Uterus (tissue), 3 donors: ENCODE measurements at regions not wholly inside any gene's neighbourhood (a gene's known extent, or its start where the extent isn't known, plus 50 kb on each side); places are given as distances from the start of the nearest gene placed in this dataset.

Source experiments
- DNase-seq, 2 donors: peaks; one replicate each; pipeline ENCODE4 v3.0.0-alpha.2; 2019 to 2020
- H3K27ac ChIP-seq, 2 donors: fragments of 200-600 bp; sonication (generic); 1 replicate in 1 of 2; 2 replicates in 1 of 2; pipeline ENCODE4 v1.5.1; 2016 to 2018
- H3K27me3 ChIP-seq, 2 donors: fragments of 200-600 bp; sonication (generic); one replicate each; pipeline ENCODE4 v1.5.1; 2018 to 2019; ENCODE audit warnings: control low read depth in 1 of 2
- H3K36me3 ChIP-seq, 2 donors: fragments of 200-600 bp; sonication (generic); one replicate each; pipeline ENCODE4 v1.5.1; 2019; ENCODE audit warnings: control low read depth in 1 of 2
- H3K4me1 ChIP-seq, 2 donors: fragments of 200-600 bp; sonication (generic); one replicate each; pipeline ENCODE4 v1.5.1; 2018 to 2019; ENCODE audit warnings: control low read depth in 1 of 2
- H3K4me3 ChIP-seq, 2 donors: fragments of 200-600 bp; sonication (generic); 1 replicate in 1 of 2; 2 replicates in 1 of 2; pipeline ENCODE4 v1.5.1; 2018 to 2019; ENCODE audit warnings: mild to moderate bottlenecking in 1 of 2
- H3K9me3 ChIP-seq, 2 donors: fragments of 200-600 bp; sonication (generic); one replicate each; pipeline ENCODE4 v1.5.1; 2019; ENCODE audit warnings: control low read depth in 1 of 2
- POLR2A ChIP-seq, 2 donors: fragments of 450-650 bp; IDR thresholded peaks; one replicate each; pipeline ENCODE4 v1.6.1; 2016; ENCODE audit warnings: antibody characterized with exemption in 2 of 2, mild to moderate bottlenecking in 1 of 2, moderate library complexity in 1 of 2
- intact Hi-C: fragments of 100-400 bp; cut with DNase I; formaldehyde crosslinking; loops from one replicate; pipeline ENCODE4 v1.15.1; 2023; ENCODE audit warnings: low total_unique reads
- TF ChIP-seq, protein P1 (sequence below), 4 experiments: fragments of 200-600 bp in 2 of 4; fragments of 450-650 bp in 2 of 4; sonication (generic) in 2 of 4; IDR thresholded peaks; one replicate each; pipeline ENCODE4 v1.5.1; 2016 to 2019; ENCODE audit warnings: antibody characterized with exemption in 4 of 4, mild to moderate bottlenecking in 2 of 4, moderate library complexity in 1 of 4
- donor health status: DM: yes; HTN: yes; CAD: no.

GRCh38 chr3:124461838-124462632, 268.2 kb upstream of the UMPS start:
- H3K4me1 ChIP-seq = no peaks in the 10 kb centered on the region
- no peak overlapping the region for H3K27ac ChIP-seq
- TF ChIP-seq POLR2A (IDR thresholded peaks at IDR 0.05) = no peak
- TF ChIP-seq, protein P1, sequence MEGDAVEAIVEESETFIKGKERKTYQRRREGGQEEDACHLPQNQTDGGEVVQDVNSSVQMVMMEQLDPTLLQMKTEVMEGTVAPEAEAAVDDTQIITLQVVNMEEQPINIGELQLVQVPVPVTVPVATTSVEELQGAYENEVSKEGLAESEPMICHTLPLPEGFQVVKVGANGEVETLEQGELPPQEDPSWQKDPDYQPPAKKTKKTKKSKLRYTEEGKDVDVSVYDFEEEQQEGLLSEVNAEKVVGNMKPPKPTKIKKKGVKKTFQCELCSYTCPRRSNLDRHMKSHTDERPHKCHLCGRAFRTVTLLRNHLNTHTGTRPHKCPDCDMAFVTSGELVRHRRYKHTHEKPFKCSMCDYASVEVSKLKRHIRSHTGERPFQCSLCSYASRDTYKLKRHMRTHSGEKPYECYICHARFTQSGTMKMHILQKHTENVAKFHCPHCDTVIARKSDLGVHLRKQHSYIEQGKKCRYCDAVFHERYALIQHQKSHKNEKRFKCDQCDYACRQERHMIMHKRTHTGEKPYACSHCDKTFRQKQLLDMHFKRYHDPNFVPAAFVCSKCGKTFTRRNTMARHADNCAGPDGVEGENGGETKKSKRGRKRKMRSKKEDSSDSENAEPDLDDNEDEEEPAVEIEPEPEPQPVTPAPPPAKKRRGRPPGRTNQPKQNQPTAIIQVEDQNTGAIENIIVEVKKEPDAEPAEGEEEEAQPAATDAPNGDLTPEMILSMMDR (IDR thresholded peaks at IDR 0.05) = no peak
- DNase-seq = no peak
- intact Hi-C loops = no loop called here
- no peaks in the 10 kb centered on the region for H3K36me3 ChIP-seq
- H3K27me3 ChIP-seq = no peaks in the 10 kb centered on the region
- H3K4me3 ChIP-seq = no peak overlapping the region
- H3K9me3 ChIP-seq = no peaks in the 10 kb centered on the region

GRCh38 chr3:124463234-124463633, 267.0 kb upstream of the UMPS start:
- no peaks in the 10 kb centered on the region for H3K4me1 ChIP-seq
- H3K27ac ChIP-seq = no peak overlapping the region

GRCh38 chr3:124467980-124468902, 262.0 kb upstream of the UMPS start:
- Histone ChIP-seq H3K9me3 (no peaks in the 10 kb centered on the region), H3K27ac (no peak overlapping the region), H3K4me3 (no peak overlapping the region), H3K27me3 (no peaks in the 10 kb centered on the region), H3K4me1 (no peaks in the 10 kb centered on the region), H3K36me3 (no peaks in the 10 kb centered on the region)
- intact Hi-C loops = loop anchor here (5.0 kb wide), 1 partner anchor 451 kb away; no protein-coding TSS in a partner anchor
- TF ChIP-seq, protein P1 (IDR thresholded peaks at IDR 0.05) = peak; percentile 90 to 94 (median 91)
- peak in 1 of 2 donors; percentile 18 for TF ChIP-seq POLR2A (IDR thresholded peaks at IDR 0.05)
- DNase-seq = peak; percentile 31 to 54

More at GRCh38 chr3:124463234-124463633, 267.0 kb upstream of the UMPS start:
- intact Hi-C loops = no loop called here
- no peaks in the 10 kb centered on the region for H3K27me3 ChIP-seq
- no peak for DNase-seq
- no peaks in the 10 kb centered on the region for H3K9me3 ChIP-seq
- no peak overlapping the region for H3K4me3 ChIP-seq
- no peak for TF ChIP-seq POLR2A (IDR thresholded peaks at IDR 0.05)
- TF ChIP-seq, protein P1 (IDR thresholded peaks at IDR 0.05) = no peak
- H3K36me3 ChIP-seq = no peaks in the 10 kb centered on the region

- DNase-seq = no peak
- Histone ChIP-seq H3K4me3 (no peak overlapping the region), H3K27ac (no peak overlapping the region), H3K4me1 (no peaks in the 10 kb centered on the region), H3K27me3 (no peaks in the 10 kb centered on the region), H3K9me3 (no peaks in the 10 kb centered on the region), H3K36me3 (no peaks in the 10 kb centered on the region)
- intact Hi-C loops = loop anchor here (5.0 kb wide), 1 partner anchor 452 kb away; no protein-coding TSS in a partner anchor
- TF ChIP-seq, protein P1 (IDR thresholded peaks at IDR 0.05) = no peak
Observed at GRCh38 chr3:124469555-124469954, 260.7 kb upstream of the UMPS start.
